ENCODE measurements at regions not wholly inside any gene's neighbourhood (a gene's known extent, or its start where the extent isn't known, plus 50 kb on each side); places are given as distances from the start of the nearest gene placed in this dataset.

DNA sequence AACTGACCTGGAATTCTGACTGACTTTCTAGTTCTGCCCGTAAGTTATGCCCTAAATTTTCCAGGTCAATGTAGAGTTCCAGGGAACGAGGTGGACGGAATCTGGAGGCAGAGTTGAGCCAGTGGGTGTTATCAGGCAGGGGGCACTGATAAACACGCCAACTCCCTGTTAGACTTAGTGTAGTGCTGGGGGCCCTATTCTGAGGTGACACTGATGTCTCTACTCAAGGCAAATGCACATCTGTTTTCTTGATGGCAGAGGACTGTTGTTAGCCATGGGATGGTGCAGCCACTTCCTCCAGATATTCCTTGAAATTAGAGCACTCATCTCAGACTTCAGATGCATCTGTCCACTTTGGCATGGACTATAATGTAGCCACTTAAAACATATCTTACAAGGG lies 83.5 kb downstream of the C9orf152 start (continued):
- TF ChIP-seq ZNF24 (IDR thresholded peaks at IDR 0.05), result no peak
- TF ChIP-seq, protein P1, sequence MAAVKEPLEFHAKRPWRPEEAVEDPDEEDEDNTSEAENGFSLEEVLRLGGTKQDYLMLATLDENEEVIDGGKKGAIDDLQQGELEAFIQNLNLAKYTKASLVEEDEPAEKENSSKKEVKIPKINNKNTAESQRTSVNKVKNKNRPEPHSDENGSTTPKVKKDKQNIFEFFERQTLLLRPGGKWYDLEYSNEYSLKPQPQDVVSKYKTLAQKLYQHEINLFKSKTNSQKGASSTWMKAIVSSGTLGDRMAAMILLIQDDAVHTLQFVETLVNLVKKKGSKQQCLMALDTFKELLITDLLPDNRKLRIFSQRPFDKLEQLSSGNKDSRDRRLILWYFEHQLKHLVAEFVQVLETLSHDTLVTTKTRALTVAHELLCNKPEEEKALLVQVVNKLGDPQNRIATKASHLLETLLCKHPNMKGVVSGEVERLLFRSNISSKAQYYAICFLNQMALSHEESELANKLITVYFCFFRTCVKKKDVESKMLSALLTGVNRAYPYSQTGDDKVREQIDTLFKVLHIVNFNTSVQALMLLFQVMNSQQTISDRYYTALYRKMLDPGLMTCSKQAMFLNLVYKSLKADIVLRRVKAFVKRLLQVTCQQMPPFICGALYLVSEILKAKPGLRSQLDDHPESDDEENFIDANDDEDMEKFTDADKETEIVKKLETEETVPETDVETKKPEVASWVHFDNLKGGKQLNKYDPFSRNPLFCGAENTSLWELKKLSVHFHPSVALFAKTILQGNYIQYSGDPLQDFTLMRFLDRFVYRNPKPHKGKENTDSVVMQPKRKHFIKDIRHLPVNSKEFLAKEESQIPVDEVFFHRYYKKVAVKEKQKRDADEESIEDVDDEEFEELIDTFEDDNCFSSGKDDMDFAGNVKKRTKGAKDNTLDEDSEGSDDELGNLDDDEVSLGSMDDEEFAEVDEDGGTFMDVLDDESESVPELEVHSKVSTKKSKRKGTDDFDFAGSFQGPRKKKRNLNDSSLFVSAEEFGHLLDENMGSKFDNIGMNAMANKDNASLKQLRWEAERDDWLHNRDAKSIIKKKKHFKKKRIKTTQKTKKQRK (IDR thresholded peaks at IDR 0.05; ENCODE audit: low read depth, low read length), result no peak
- no peak for TF ChIP-seq ATF7 (IDR thresholded peaks at IDR 0.05; ENCODE audit: low read depth)

DNA sequence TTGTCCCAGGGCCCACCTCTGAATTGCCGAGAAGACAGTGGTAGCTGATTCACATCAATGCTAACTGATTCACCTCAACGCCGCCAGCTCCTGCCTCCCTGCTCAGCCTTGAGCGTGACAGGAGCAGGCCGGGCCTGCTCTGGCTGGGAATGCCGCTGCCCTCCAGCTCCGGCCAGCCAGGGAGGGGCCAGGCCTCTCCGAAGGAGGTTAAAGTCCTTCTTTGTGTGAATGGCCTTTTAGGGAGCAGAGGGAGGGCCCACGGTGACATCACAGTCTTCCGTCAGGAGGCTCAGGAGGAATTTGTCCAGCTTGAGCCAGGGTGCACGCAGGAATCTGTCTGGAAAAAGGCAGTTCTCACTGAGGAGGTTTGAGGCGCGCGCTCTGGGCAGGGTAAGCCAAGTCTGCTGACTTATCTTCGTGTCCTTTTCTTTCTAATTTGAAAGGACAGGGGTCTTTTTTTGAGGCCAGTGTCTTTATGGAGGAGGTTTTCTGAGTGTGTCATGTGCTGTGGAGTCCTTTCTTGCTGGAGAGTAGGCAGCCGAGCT lies 82.7 kb downstream of the C9orf152 start:
- Histone ChIP-seq H2AFZ (ENCODE audit: control insufficient read depth, low read depth, low read length) (no peak overlapping the region), H3K4me1 (ENCODE audit: control insufficient read depth, insufficient read depth, low read length) (peaks cover 58% of the 10 kb centered on the region), H3K36me3 (ENCODE audit: control insufficient read depth in 2 of 2, insufficient read depth in 2 of 2, low read length in 1 of 2) (peaks cover under 1 to 10% of the 10 kb centered on the region in 2 experiments; a peak in 3 of 4 replicates), H3K4me3 (no peak overlapping the region), H3K9ac (ENCODE audit: control insufficient read depth, insufficient read depth, low read length) (peak overlapping the region; percentile 45; the same call in 1 of the 2 replicates), H3K27ac (ENCODE audit: control insufficient read depth, insufficient read depth) (peak overlapping the region; percentile 29), H3K79me2 (ENCODE audit: control insufficient read depth, insufficient read depth, low read length) (peaks cover 76% of the 10 kb centered on the region), H4K20me1 (ENCODE audit: control insufficient read depth, insufficient read depth) (no peaks in the 10 kb centered on the region), H3K27me3 (replicated peaks in 1 of 2; ENCODE audit: control insufficient read depth in 2 of 2, insufficient read depth in 2 of 2, low read length in 1 of 2) (no peaks in the 10 kb centered on the region), H3K4me2 (ENCODE audit: control insufficient read depth, insufficient read depth) (no peak overlapping the region; the same call in 1 of the 2 replicates), H3K9me3 (replicated peaks; ENCODE audit: control insufficient read depth, insufficient read depth, low read length) (no peaks in the 10 kb centered on the region)
- intact Hi-C loops (cut with micrococcal nuclease; ENCODE audit: unreplicated experiment) (no loop called here), in situ Hi-C loops (cut with MboI) (loop anchor here (25.0 kb wide), 1 partner anchor 1887 kb away; no protein-coding TSS in a partner anchor)
- no peak for TF ChIP-seq ZNF24 (IDR thresholded peaks at IDR 0.05)
- TF ChIP-seq, protein P2, sequence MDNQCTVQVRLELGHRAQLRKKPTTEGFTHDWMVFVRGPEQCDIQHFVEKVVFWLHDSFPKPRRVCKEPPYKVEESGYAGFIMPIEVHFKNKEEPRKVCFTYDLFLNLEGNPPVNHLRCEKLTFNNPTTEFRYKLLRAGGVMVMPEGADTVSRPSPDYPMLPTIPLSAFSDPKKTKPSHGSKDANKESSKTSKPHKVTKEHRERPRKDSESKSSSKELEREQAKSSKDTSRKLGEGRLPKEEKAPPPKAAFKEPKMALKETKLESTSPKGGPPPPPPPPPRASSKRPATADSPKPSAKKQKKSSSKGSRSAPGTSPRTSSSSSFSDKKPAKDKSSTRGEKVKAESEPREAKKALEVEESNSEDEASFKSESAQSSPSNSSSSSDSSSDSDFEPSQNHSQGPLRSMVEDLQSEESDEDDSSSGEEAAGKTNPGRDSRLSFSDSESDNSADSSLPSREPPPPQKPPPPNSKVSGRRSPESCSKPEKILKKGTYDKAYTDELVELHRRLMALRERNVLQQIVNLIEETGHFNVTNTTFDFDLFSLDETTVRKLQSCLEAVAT (IDR thresholded peaks at IDR 0.05), result 0 out of 2 replicates have a peak, but pooled peaks have one; percentile 4
- RAD21 ChIA-PET (ENCODE audit: unreplicated experiment), result interaction anchor here (1.0 to 14.4 kb wide), 9 partner anchors 19 to 219 kb away, joined by 3 to 396 read pairs (median 16); no protein-coding TSS in a partner anchor
- BruUV-seq (replicated peaks), result no TSS peak
- no peak for ATAC-seq
- CTCF ChIA-PET, result interaction anchor here (0.6 to 9.5 kb wide), 8 partner anchors 14 to 28 kb away, joined by 3 to 123 read pairs (median 12); no protein-coding TSS in a partner anchor
- POLR2A ChIA-PET, result interaction anchor here (0.5 to 10.9 kb wide), 6 partner anchors 15 to 218 kb away, joined by 4 to 262 read pairs (median 66); no protein-coding TSS in a partner anchor
- no peak for DNase-seq (ENCODE audit: low read depth, low spot score)
- SMC1A ChIA-PET (ENCODE audit: uncharacterized antibody, unreplicated experiment), result interaction anchor here (1.0 to 11.2 kb wide), 8 partner anchors 19 to 220 kb away, joined by 3 to 460 read pairs (median 65); no protein-coding TSS in a partner anchor
- FAIRE-seq, result no peak
- WGBS (ENCODE audit: insufficient coverage, insufficient replicate concordance, low lambda C conversion rate, missing lambda C conversion rate), result 94% methylated on average over 16 of the region's 16 CpGs
